HG03439 (cell line): ENCODE measurements at regions not wholly inside any gene's neighbourhood (a gene's known extent, or its start where the extent isn't known, plus 50 kb on each side); places are given as distances from the start of the nearest gene placed in this dataset.
"Not testable (repeated sequence)": the region's sequence is repeated elsewhere in the genome, so short reads cannot be mapped to it uniquely, and the experiment has no call there.

Source experiments
- ATAC-seq: cut with Tn5 transposase; IDR thresholded peaks from one replicate; pipeline ENCODE4 v1.9.1; 2021; ENCODE audit warnings: mild to moderate bottlenecking, moderate library complexity; ENCODE audit not compliant: unreplicated experiment

DNA sequence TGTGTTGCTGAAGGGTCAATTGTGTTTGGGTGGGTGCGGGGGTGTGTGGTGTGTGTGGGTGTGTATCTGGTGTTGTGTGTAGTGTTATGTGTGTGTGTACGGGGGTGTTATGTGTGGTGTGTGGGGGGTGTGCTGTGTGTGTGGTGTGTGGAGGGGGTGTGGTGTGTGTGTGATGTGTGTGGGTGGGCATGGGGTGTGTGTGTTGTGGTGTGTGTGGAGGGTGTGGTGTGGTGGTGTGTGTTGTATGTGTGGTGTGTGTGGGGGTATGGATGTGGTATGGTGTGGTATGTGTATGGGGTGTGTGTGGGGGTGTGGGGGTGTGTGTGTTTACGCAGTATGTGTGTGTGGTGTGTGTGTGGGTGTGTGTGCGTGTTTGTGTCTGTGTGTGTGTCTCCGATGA, 110.8 kb downstream of the ZNF22 start:
- no peak for ATAC-seq

- not testable (repeated sequence) for ATAC-seq
Measured at GRCh38 chr10:45117940-45118339, 117.2 kb downstream of the ZNF22 start.

DNA sequence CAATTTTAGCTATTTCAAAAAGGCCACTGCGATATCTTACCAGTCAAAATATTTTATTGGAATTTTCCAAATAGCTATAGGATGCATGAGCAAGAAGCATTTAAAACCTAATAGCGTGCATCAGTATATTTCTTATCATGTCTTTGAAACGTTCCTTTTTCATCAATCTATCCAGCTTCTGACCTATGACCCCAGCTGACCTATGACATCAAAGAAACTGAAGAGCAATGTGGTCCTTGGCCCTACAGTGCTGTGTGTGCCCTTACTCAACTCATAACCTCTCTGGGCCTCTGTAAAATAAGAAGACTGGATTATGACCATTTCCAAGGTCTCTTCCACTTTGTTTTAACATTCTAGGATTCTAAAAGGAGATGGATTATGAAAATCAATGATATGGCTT, 118.2 kb downstream of the ZNF22 start:
- no peak for ATAC-seq

- ATAC-seq: not testable (repeated sequence)
Measured at GRCh38 chr10:45122180-45122860, 121.6 kb downstream of the ZNF22 start.

GRCh38 chr10:45135443-45136198, 134.9 kb downstream of the ZNF22 start:
- ATAC-seq: no peak

GRCh38 chr10:45136256-45136655, 135.5 kb downstream of the ZNF22 start:
- no peak for ATAC-seq

DNA sequence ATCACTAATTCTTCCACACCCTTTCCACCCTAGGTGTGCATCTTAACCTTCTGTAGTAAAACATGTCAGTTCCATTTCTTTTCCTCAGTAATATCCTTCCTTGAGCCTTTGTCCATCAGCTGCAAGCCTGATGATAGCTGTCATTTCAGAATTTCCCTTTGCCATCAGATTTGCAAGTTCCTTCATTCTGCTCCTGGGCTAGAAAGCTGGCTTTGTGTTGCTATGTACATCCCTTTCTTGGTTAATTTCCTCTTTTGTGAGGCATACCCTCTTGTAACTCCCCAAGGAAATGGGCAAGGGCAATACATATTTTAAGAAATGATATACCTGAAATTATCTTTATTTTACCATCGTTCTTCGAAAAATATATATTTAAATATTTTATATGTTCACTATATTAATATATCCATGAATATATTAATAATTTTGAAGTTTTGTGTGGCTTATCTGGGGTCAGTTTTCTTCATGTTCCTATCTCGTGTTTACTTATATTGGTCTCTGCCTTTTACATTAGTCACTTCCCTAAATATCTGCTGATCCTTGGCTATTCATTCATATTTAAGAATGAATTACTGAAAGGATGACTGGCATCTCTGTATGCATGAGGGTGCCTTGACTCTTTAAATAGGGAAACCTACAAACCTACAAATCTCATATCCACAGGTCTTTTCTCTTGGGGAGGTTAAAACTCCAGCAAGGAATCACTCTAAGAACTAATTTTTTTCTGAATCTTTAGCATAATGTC, 143.8 kb downstream of the ZNF22 start:
- no peak for ATAC-seq

DNA sequence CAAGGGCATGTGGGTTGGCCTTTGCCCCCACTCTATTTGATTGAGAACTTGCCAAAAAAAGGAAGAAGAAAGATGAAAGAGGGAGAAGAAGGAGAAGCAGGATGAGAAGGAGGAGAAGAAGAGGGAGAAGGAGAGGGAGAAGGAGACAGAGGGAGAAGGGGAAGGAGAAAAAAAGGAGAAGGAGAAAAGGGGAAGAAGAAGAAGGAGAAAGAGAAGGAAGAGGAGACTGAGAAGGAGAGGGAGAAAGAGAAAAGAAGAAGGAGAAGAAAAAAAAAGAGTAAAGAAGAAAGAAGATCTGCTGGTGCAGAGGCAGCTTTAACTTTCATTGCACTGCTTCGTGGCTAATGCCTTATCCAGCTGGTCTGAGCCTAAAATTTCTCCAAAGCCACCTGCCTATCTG, 144.4 kb downstream of the ZNF22 start:
- not testable (repeated sequence) for ATAC-seq

- no peak for ATAC-seq
Measured at GRCh38 chr10:45147000-45147399, 146.3 kb downstream of the ZNF22 start.

DNA sequence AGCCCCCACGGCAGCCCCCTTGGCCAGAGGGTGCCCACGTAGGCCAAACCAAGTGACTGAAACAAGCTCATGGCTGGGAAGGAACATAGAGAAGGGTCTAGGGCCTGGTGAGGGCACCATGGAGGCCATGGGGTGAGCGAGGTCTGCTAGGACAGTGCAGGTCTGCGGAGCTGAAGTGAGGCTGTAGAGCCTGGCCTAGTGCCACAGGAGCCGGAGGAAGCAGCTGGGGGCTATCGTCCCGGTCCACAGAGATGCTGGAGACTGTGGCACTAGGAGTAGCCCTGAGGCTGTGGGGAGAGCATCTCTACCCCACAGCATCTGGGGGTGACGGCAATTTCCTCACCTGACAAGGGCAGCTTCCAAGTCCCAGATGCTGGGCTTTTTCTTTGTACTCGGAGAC, 150.3 kb downstream of the ZNF22 start:
- ATAC-seq: no peak

GRCh38 chr10:45151467-45152214, 150.9 kb downstream of the ZNF22 start:
- no peak for ATAC-seq

- no peak for ATAC-seq
Measured at GRCh38 chr10:45152726-45153125, 152.0 kb downstream of the ZNF22 start.

- no peak for ATAC-seq
Measured at GRCh38 chr10:45154502-45154901, 153.8 kb downstream of the ZNF22 start.

DNA sequence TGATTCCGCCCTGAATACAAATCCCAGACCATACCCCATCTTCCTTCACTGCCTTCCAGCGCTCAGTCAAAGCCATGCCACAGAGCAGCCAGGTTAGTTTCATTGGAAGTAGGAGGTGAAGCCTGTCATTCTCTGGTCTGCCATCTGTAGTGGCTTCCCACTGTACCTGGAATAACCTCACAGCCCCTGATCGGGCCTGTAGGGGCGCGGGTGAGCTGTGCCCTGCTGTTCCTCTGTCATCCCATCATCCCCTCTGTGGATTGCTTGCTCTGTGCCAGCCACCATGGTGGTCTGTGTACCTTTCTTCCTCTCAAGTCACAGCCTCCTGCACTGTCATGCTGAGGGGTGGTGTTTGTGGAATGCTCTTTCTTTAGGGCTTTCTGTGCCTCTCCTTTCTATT, 155.1 kb downstream of the ZNF22 start:
- ATAC-seq: no peak

GRCh38 chr10:45160271-45160670, 155.1 kb downstream of the OR13A1 start:
- ATAC-seq: no peak

GRCh38 chr10:45163315-45163975, 152.0 kb downstream of the OR13A1 start:
- ATAC-seq: no peak

DNA sequence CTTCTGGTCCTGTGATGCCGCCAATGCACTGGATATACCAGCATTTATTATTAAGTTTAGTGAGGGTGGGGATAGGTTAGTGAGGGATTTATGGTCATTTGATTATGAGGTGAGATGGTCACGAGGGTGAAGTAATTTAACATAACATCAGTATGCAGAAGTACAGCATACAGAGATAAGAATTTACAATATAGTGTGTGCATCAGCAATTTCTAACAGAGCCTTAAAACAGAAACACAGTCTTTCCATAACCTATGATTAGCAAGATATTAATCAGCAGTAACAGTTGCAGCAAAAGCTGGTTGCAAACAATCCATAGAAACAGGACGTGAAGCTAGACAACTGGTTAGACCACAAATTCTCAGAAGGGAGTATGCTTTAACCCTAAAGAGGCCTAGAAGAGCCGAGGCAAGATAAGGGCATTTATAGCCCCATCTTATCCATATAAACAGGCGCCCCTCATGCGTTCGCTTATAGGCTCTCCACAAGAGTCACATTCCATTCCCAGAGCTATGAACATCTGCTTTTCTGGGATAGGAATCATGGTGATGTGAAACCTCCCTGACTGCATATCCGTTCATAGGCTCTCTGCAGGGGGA, 139.8 kb downstream of the OR13A1 start:
- ATAC-seq: not testable (repeated sequence)

GRCh38 chr10:45179691-45180090, 135.7 kb downstream of the OR13A1 start:
- ATAC-seq: no peak

DNA sequence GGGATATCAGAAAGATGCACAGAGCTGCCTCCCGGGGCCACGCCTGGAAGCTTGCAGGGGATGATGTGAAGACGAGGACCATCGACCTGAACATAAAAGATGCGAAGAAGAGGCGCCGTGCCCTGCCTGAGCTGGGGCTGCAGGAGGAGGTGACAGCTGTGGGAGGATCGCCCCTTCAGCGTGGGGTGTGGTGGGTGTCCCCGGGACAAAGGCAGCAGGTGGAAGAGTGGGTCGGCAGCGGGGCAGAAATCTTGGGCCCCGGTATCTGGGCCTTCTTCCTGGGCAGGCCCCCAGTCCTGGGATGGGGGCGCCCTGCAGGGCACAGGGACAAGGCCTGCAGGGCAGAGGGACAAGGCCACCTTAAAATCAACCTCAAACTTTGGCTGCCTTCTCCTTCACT, 134.9 kb downstream of the OR13A1 start:
- no peak for ATAC-seq
